Activated T-helper 17 cell treated with anti-CD3 and anti-CD28 coated beads, Interleukin-2, amount 50 U/mL, for 72 hours (primary cell): ENCODE measurements at regions not wholly inside any gene's neighbourhood (a gene's known extent, or its start where the extent isn't known, plus 50 kb on each side); places are given as distances from the start of the nearest gene placed in this dataset.

ENCODE experiments used
- ATAC-seq: fragments of 150-1000 bp; cut with Tn5 transposase; replicated peaks from 2 replicates; pipeline ENCODE4 v1.10.0; 2021; ENCODE audit warnings: mild to moderate bottlenecking, moderate library complexity
- H3K27ac Mint-ChIP-seq: one replicate; pipeline ENCODE4 v1.8.0; 2022; ENCODE audit warnings: mixed read lengths
- H3K27me3 Mint-ChIP-seq: one replicate; pipeline ENCODE4 v1.8.0; 2022; ENCODE audit warnings: mixed read lengths
- H3K36me3 Mint-ChIP-seq: one replicate; pipeline ENCODE4 v1.8.0; 2022; ENCODE audit warnings: low read depth, mild to moderate bottlenecking, mixed read lengths
- H3K4me1 Mint-ChIP-seq: one replicate; pipeline ENCODE4 v1.8.0; 2022; ENCODE audit warnings: mixed read lengths
- H3K4me3 Mint-ChIP-seq: one replicate; pipeline ENCODE4 v1.8.0; 2022; ENCODE audit warnings: mild to moderate bottlenecking, mixed read lengths
- H3K9me3 Mint-ChIP-seq: one replicate; pipeline ENCODE4 v1.8.0; 2022; ENCODE audit warnings: mixed read lengths

DNA sequence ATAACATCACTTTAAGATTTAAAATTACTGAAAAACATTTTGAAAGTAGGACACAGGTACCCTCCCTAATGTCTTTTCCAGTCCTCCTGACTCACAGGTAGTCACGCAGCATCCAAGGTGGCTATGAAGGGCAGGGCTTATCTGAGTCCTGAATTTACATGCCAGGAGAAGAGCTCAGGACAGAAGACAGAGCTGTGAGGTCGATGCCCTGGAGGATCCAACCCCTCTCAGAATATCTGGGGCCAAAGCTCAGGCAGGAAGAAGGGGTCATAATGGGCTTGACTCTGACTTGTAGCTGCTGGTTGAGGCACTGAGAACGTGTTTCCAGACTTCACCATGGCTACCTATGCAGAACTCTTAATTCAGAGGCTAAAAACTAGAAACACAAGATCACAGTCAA, 177.5 kb downstream of the AASDH start:
- no peaks in the 10 kb centered on the region for H3K4me1 Mint-ChIP-seq
- peaks cover 3% of the 10 kb centered on the region for H3K27me3 Mint-ChIP-seq
- no peak overlapping the region for H3K27ac Mint-ChIP-seq
- ATAC-seq = no peak
- no peak overlapping the region for H3K4me3 Mint-ChIP-seq
- H3K9me3 Mint-ChIP-seq = peaks cover 9% of the 10 kb centered on the region
- H3K36me3 Mint-ChIP-seq = no peaks in the 10 kb centered on the region

- no peaks in the 10 kb centered on the region for H3K36me3 Mint-ChIP-seq
- H3K4me1 Mint-ChIP-seq = no peaks in the 10 kb centered on the region
- H3K9me3 Mint-ChIP-seq = peaks cover 9% of the 10 kb centered on the region
- H3K27me3 Mint-ChIP-seq = peaks cover 3% of the 10 kb centered on the region
- H3K27ac Mint-ChIP-seq = no peak overlapping the region
- H3K4me3 Mint-ChIP-seq = no peak overlapping the region
- ATAC-seq = no peak
These were observed 179.2 kb downstream of the AASDH start for GRCh38 chr4:56208103-56208502.

- no peaks in the 10 kb centered on the region for H3K4me1 Mint-ChIP-seq
- H3K4me3 Mint-ChIP-seq = no peak overlapping the region
- H3K36me3 Mint-ChIP-seq = no peaks in the 10 kb centered on the region
- peaks cover 2% of the 10 kb centered on the region for H3K9me3 Mint-ChIP-seq
- H3K27me3 Mint-ChIP-seq = peaks cover 6% of the 10 kb centered on the region
- no peak for ATAC-seq
- H3K27ac Mint-ChIP-seq = no peak overlapping the region
These were observed 181.0 kb downstream of the AASDH start for GRCh38 chr4:56206258-56206657.

DNA sequence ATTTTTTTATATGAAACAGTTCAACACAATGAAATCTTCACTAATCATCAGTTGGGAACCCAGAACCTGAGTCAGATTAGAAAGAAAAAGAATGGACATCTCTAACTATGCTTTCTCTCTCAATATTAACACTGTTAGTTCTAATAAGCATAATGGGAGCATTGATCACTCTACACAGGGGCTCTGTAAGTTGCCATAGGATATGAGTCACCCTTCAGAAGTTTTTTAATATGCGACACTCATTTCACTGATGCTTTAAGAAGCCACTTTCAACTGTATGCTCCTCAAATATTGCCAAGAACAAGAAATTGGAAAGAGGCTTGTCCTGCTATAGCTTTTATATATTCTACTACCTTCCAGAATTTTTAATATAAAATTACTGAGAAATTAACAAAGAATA, 187.0 kb downstream of the AASDH start:
- Mint-ChIP-seq H3K27me3 (peaks cover 15% of the 10 kb centered on the region), H3K4me1 (no peaks in the 10 kb centered on the region), H3K36me3 (no peaks in the 10 kb centered on the region), H3K9me3 (no peaks in the 10 kb centered on the region), H3K27ac (no peak overlapping the region), H3K4me3 (no peak overlapping the region)
- ATAC-seq = no peak

DNA sequence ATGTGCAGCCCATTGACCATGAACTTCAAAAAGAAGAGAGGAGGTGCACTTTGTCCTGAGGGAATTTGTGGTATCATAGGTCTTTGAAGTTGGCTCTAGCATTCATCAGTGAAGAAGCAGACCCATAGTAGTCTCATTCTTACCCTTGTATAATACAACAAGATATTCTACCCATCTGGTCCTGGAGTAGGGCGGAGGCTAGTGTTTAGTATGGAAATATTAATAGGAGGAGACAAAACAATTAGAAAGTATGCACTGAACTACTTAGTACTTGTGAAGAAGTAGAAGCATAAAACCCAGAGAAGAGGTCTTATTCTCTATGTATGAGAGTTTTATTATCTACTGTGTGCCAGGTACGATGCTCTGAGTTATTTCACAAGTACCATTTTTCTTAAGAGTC, 189.0 kb downstream of the AASDH start:
- peaks cover 20% of the 10 kb centered on the region for H3K27me3 Mint-ChIP-seq
- H3K4me3 Mint-ChIP-seq = no peak overlapping the region
- no peaks in the 10 kb centered on the region for H3K4me1 Mint-ChIP-seq
- H3K9me3 Mint-ChIP-seq = no peaks in the 10 kb centered on the region
- ATAC-seq = no peak
- H3K36me3 Mint-ChIP-seq = no peaks in the 10 kb centered on the region
- H3K27ac Mint-ChIP-seq = no peak overlapping the region

GRCh38 chr4:56197387-56197786, 189.9 kb downstream of the AASDH start:
- no peak overlapping the region for H3K4me3 Mint-ChIP-seq
- ATAC-seq = no peak
- H3K36me3 Mint-ChIP-seq = no peaks in the 10 kb centered on the region
- peaks cover 21% of the 10 kb centered on the region for H3K27me3 Mint-ChIP-seq
- no peak overlapping the region for H3K27ac Mint-ChIP-seq
- H3K4me1 Mint-ChIP-seq = no peaks in the 10 kb centered on the region
- no peaks in the 10 kb centered on the region for H3K9me3 Mint-ChIP-seq

- H3K4me1 Mint-ChIP-seq = no peaks in the 10 kb centered on the region
- ATAC-seq = no peak
- H3K27me3 Mint-ChIP-seq = peaks cover 22% of the 10 kb centered on the region
- no peak overlapping the region for H3K4me3 Mint-ChIP-seq
- H3K9me3 Mint-ChIP-seq = peaks cover 5% of the 10 kb centered on the region
- no peaks in the 10 kb centered on the region for H3K36me3 Mint-ChIP-seq
- no peak overlapping the region for H3K27ac Mint-ChIP-seq
These were observed 192.3 kb downstream of the AASDH start for GRCh38 chr4:56195025-56195424.

GRCh38 chr4:56191534-56191933, 195.8 kb downstream of the AASDH start:
- no peaks in the 10 kb centered on the region for H3K4me1 Mint-ChIP-seq
- no peaks in the 10 kb centered on the region for H3K36me3 Mint-ChIP-seq
- peaks cover 5% of the 10 kb centered on the region for H3K9me3 Mint-ChIP-seq
- no peak for ATAC-seq
- no peak overlapping the region for H3K27ac Mint-ChIP-seq
- H3K4me3 Mint-ChIP-seq = no peak overlapping the region
- H3K27me3 Mint-ChIP-seq = peaks cover 15% of the 10 kb centered on the region

DNA sequence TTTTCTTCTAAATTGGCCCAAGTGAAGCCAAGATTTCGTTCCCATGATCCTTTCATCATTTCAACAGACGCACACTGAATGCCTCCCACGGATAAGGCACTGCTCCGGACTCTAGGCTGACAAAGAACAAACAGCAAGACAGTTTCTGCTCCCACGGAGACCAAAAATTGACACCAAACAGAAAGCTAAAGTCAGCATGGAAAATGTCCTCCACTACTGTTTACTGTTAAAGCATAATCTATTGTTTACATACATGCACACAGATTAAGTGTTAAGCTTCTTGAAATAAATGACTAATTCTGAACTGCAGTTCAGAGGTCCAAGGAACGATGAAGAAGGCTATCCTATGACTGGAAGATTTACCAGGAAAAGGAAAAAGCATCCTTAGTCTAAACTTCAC, 199.6 kb downstream of the AASDH start:
- Mint-ChIP-seq H3K4me3 (no peak overlapping the region), H3K9me3 (peaks cover 5% of the 10 kb centered on the region), H3K27ac (no peak overlapping the region), H3K27me3 (peaks cover 17% of the 10 kb centered on the region), H3K36me3 (no peaks in the 10 kb centered on the region), H3K4me1 (no peaks in the 10 kb centered on the region)
- ATAC-seq = no peak

DNA sequence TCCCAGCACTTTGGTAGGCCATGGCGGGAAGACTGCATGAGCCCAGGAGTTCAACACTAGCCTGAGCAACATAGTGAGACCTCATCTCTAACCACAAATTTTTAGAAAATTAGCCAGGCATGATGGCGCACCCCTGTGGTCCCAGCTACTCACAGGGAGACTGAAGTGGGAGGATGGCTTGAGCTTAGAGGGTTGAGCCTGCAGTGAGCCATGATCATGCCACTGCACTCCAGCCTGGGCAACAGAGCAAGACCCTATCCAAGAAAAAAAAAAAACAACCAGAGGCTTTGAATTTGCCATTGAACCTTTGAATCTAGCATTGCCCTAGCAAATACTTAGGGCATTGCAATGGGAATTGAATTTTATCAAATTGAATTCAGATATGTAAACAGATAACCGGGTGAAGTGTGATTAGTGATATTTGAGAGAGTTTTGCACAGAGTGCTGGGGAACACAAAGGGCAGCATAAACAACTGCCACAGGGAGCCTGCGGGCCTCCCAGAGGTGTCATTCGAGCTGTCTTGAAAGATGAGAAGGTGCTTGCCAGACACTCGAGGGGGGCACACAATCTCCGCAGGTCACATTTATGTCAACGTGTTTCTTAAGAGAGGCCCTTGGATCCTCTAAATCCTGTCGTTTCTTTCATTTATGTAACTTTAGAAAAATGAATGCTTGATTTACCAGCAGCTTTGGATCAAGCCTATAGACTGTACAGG, 200.3 kb downstream of the AASDH start:
- Mint-ChIP-seq H3K4me3 (no peak overlapping the region), H3K36me3 (no peaks in the 10 kb centered on the region), H3K9me3 (peaks cover 5% of the 10 kb centered on the region), H3K27ac (no peak overlapping the region), H3K27me3 (peaks cover 14% of the 10 kb centered on the region), H3K4me1 (no peaks in the 10 kb centered on the region)
- no peak for ATAC-seq

- Mint-ChIP-seq H3K4me3 (no peak overlapping the region), H3K36me3 (no peaks in the 10 kb centered on the region), H3K9me3 (no peaks in the 10 kb centered on the region), H3K27me3 (peaks cover 9% of the 10 kb centered on the region), H3K27ac (no peak overlapping the region), H3K4me1 (no peaks in the 10 kb centered on the region)
- no peak for ATAC-seq
These were observed 201.4 kb downstream of the AASDH start for GRCh38 chr4:56185901-56186300.

DNA sequence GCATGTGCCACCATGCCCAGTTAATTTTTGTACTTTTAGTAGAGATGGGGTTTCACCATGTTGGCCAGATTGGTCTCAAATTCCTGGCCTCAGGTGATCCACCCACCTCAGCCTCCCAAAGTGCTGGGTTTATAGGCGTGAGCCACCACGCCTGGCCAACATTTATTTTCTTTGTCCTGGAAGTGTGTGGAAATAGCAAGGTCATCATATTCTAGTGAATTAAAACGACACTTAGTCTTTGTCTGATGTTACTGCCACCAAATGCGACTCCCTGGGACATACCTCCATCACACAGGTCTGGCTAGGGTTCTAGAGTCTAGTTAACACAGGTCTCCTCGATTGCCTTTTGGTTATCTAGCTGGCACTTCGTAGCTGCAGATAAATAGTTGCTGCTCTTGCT, 203.1 kb downstream of the AASDH start:
- no peak overlapping the region for H3K4me3 Mint-ChIP-seq
- no peak overlapping the region for H3K27ac Mint-ChIP-seq
- no peak for ATAC-seq
- H3K9me3 Mint-ChIP-seq = no peaks in the 10 kb centered on the region
- no peaks in the 10 kb centered on the region for H3K36me3 Mint-ChIP-seq
- peaks cover 17% of the 10 kb centered on the region for H3K27me3 Mint-ChIP-seq
- H3K4me1 Mint-ChIP-seq = no peaks in the 10 kb centered on the region

- Mint-ChIP-seq H3K4me1 (no peaks in the 10 kb centered on the region), H3K36me3 (no peaks in the 10 kb centered on the region)
These were observed 203.8 kb downstream of the AASDH start for GRCh38 chr4:56183344-56183959.

GRCh38 chr4:56182356-56182755, 204.9 kb downstream of the AASDH start:
- no peak for ATAC-seq
- H3K4me3 Mint-ChIP-seq = no peak overlapping the region
- no peaks in the 10 kb centered on the region for H3K4me1 Mint-ChIP-seq
- H3K9me3 Mint-ChIP-seq = no peaks in the 10 kb centered on the region
- no peaks in the 10 kb centered on the region for H3K36me3 Mint-ChIP-seq
- H3K27me3 Mint-ChIP-seq = peaks cover 30% of the 10 kb centered on the region
- no peak overlapping the region for H3K27ac Mint-ChIP-seq

More at GRCh38 chr4:56183344-56183959, 203.8 kb downstream of the AASDH start:
- H3K27ac Mint-ChIP-seq = no peak overlapping the region
- no peak overlapping the region for H3K4me3 Mint-ChIP-seq
- H3K27me3 Mint-ChIP-seq = peaks cover 23% of the 10 kb centered on the region
- ATAC-seq = no peak
- no peaks in the 10 kb centered on the region for H3K9me3 Mint-ChIP-seq

DNA sequence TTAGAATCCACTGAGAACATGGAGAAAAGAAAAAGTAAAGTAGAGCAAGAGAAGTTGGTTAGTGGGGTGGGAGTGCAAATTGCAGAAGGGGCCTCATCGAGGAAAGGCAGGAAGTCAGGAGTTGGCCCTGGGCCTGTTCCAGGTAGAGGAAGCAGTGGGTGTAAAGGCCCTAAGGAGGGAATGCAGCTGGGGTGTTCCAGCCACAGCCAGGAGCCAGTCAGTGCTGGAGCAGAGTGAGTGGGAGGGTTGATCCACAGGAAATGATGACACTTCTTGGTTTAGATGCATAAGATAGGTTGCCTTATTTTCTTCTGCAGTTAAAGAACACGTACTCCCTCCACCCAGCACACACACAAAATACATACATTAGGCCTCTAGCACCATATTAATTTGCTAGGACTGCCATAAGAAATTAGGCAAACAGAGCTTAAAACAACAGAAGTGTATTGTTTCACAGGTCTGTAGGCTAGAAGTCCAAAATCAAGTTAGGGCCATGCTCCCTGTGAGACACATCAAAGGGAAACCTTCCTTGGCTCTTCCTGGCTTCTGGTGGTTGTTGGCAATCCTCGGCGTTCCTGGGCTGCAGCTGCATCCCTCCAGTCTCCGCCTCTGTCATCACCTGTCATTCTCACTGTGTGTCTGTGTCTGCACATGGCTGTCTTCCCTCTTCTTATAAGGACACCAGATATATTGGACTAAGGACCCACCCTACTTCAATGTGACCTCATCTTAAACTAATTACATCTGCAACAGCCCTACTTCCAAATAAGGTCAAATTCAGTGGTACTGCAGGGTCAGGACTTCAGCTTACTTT, 205.9 kb downstream of the AASDH start:
- Mint-ChIP-seq H3K27ac (no peak overlapping the region), H3K4me3 (no peak overlapping the region), H3K4me1 (no peaks in the 10 kb centered on the region), H3K36me3 (no peaks in the 10 kb centered on the region), H3K9me3 (peaks cover 4% of the 10 kb centered on the region), H3K27me3 (peaks cover 30% of the 10 kb centered on the region)
- ATAC-seq = peak; percentile 84
